ENCODE measurements at regions not wholly inside any gene's neighbourhood (a gene's known extent, or its start where the extent isn't known, plus 50 kb on each side); places are given as distances from the start of the nearest gene placed in this dataset.
"Not testable (repeated sequence)": the region's sequence is repeated elsewhere in the genome, so short reads cannot be mapped to it uniquely, and the experiment has no call there.

GRCh38 chr9:95783426-95783975 is 92.0 kb upstream of the ERCC6L2 start:
- peak overlapping the region; percentile 86 for H2BK15ac ChIP-seq (ENCODE audit: low read length)
- H4K91ac ChIP-seq (ENCODE audit: low read depth, low read length, poor library complexity) = peak overlapping the region; percentile 56
- H2BK5ac ChIP-seq (ENCODE audit: low read length) = no peak overlapping the region
- no CpG with 5 or more reads among the region's 17 CpGs for WGBS, 2 donors (ENCODE audit: extremely low coverage in 2 of 2, insufficient read length in 2 of 2, insufficient replicate concordance in 1 of 2)
- no peak overlapping the region for H3K27ac ChIP-seq (replicated peaks; ENCODE audit: low read length)
- peaks cover 6 to 17% of the 10 kb centered on the region in 2 donors for H3K4me1 ChIP-seq (ENCODE audit: control insufficient read depth in 2 of 2, insufficient read depth in 1 of 2, low read depth in 1 of 2, low read length in 2 of 2)
- no peaks in the 10 kb centered on the region for H3K27me3 ChIP-seq (ENCODE audit: control insufficient read depth in 3 of 3, insufficient read depth in 3 of 3, low read depth in 1 of 3, low read length in 3 of 3)
- no peak overlapping the region for H3K4me3 ChIP-seq (ENCODE audit: low read length in 2 of 2)
- H3K9me3 ChIP-seq (replicated peaks in 1 of 2; ENCODE audit: control insufficient read depth in 2 of 2, insufficient read depth in 1 of 2, low read depth in 1 of 2, low read length in 2 of 2) = no peaks in the 10 kb centered on the region
- H3K9ac ChIP-seq (ENCODE audit: low read depth, low read length, poor library complexity) = peak overlapping the region; percentile 25
- H2AK5ac ChIP-seq (ENCODE audit: low read depth, low read length) = peak overlapping the region; percentile 71
- H4K8ac ChIP-seq (ENCODE audit: low read depth, low read length) = no peak overlapping the region
- no peak overlapping the region for H3K4me2 ChIP-seq (ENCODE audit: insufficient read depth, low read length, poor library complexity, severe bottlenecking)
- no peak overlapping the region for H3K23ac ChIP-seq (ENCODE audit: low read depth, low read length, poor library complexity)
- H2BK12ac ChIP-seq (ENCODE audit: low read length) = peak overlapping the region; percentile 87
- peak overlapping the region; percentile 80 for H3K18ac ChIP-seq (ENCODE audit: low read length)
- no peak overlapping the region for H3K4ac ChIP-seq (ENCODE audit: low read length)
- no peak for DNase-seq (ENCODE audit: low spot score)
- H2BK120ac ChIP-seq (ENCODE audit: low read depth, low read length) = no peak overlapping the region
- H3K14ac ChIP-seq (ENCODE audit: low read length) = peak overlapping the region; percentile 33
- H3K79me1 ChIP-seq (ENCODE audit: low read depth, low read length) = no peaks in the 10 kb centered on the region
- no peak overlapping the region for H2AFZ ChIP-seq (ENCODE audit: low read length)
- H3K36me3 ChIP-seq (replicated peaks in 1 of 2; ENCODE audit: control insufficient read depth in 2 of 2, insufficient read depth in 2 of 2, low read length in 2 of 2) = no peaks in the 10 kb centered on the region

- Histone ChIP-seq H3K23ac (ENCODE audit: low read depth, low read length, poor library complexity) (no peak overlapping the region), H2BK15ac (ENCODE audit: low read length) (no peak overlapping the region), H3K79me1 (ENCODE audit: low read depth, low read length) (no peaks in the 10 kb centered on the region), H4K8ac (ENCODE audit: low read depth, low read length) (no peak overlapping the region), H3K36me3 (replicated peaks in 1 of 2; ENCODE audit: control insufficient read depth in 2 of 2, insufficient read depth in 2 of 2, low read length in 2 of 2) (no peaks in the 10 kb centered on the region), H2BK5ac (ENCODE audit: low read length) (no peak overlapping the region), H2AFZ (ENCODE audit: low read length) (no peak overlapping the region), H4K91ac (ENCODE audit: low read depth, low read length, poor library complexity) (no peak overlapping the region), H3K9ac (ENCODE audit: low read depth, low read length, poor library complexity) (no peak overlapping the region), H2AK5ac (ENCODE audit: low read depth, low read length) (no peak overlapping the region), H3K4me2 (ENCODE audit: insufficient read depth, low read length, poor library complexity, severe bottlenecking) (no peak overlapping the region), H3K27me3 (ENCODE audit: control insufficient read depth in 3 of 3, insufficient read depth in 3 of 3, low read depth in 1 of 3, low read length in 3 of 3) (no peaks in the 10 kb centered on the region), H2BK12ac (ENCODE audit: low read length) (peak overlapping the region; percentile 1), H3K14ac (ENCODE audit: low read length) (no peak overlapping the region), H3K9me3 (replicated peaks in 1 of 2; ENCODE audit: control insufficient read depth in 2 of 2, insufficient read depth in 1 of 2, low read depth in 1 of 2, low read length in 2 of 2) (no peaks in the 10 kb centered on the region), H3K18ac (ENCODE audit: low read length) (peak overlapping the region; percentile 2), H3K27ac (replicated peaks; ENCODE audit: low read length) (peak overlapping the region; percentile 34), H3K4me1 (ENCODE audit: control insufficient read depth in 2 of 2, insufficient read depth in 1 of 2, low read depth in 1 of 2, low read length in 2 of 2) (peaks cover 9 to 27% of the 10 kb centered on the region in 2 donors), H3K4me3 (ENCODE audit: low read length in 2 of 2) (no peak overlapping the region), H3K4ac (ENCODE audit: low read length) (no peak overlapping the region), H2BK120ac (ENCODE audit: low read depth, low read length) (no peak overlapping the region)
- no CpG with 5 or more reads among the region's 6 CpGs for WGBS, 2 donors (ENCODE audit: extremely low coverage in 2 of 2, insufficient read length in 2 of 2, insufficient replicate concordance in 1 of 2)
- DNase-seq (ENCODE audit: low spot score) = no peak
These were observed 94.7 kb upstream of the ERCC6L2 start for GRCh38 chr9:95780751-95781150.

- no peak overlapping the region for H3K4me3 ChIP-seq (ENCODE audit: low read length in 2 of 2)
- no peak overlapping the region for H3K23ac ChIP-seq (ENCODE audit: low read depth, low read length, poor library complexity)
- no peak overlapping the region for H3K18ac ChIP-seq (ENCODE audit: low read length)
- H3K9ac ChIP-seq (ENCODE audit: low read depth, low read length, poor library complexity) = no peak overlapping the region
- WGBS, 2 donors (ENCODE audit: extremely low coverage in 2 of 2, insufficient read length in 2 of 2, insufficient replicate concordance in 1 of 2) = no CpG with 5 or more reads among the region's 3 CpGs
- H3K79me1 ChIP-seq (ENCODE audit: low read depth, low read length) = no peaks in the 10 kb centered on the region
- no peak overlapping the region for H2BK12ac ChIP-seq (ENCODE audit: low read length)
- H4K8ac ChIP-seq (ENCODE audit: low read depth, low read length) = no peak overlapping the region
- H3K14ac ChIP-seq (ENCODE audit: low read length) = no peak overlapping the region
- H3K27me3 ChIP-seq (ENCODE audit: control insufficient read depth in 3 of 3, insufficient read depth in 3 of 3, low read depth in 1 of 3, low read length in 3 of 3) = no peaks in the 10 kb centered on the region
- no peak overlapping the region for H2BK5ac ChIP-seq (ENCODE audit: low read length)
- no peak overlapping the region for H3K4me2 ChIP-seq (ENCODE audit: insufficient read depth, low read length, poor library complexity, severe bottlenecking)
- H3K27ac ChIP-seq (replicated peaks; ENCODE audit: low read length) = no peak overlapping the region
- no peak overlapping the region for H2AK5ac ChIP-seq (ENCODE audit: low read depth, low read length)
- H3K4me1 ChIP-seq (ENCODE audit: control insufficient read depth in 2 of 2, insufficient read depth in 1 of 2, low read depth in 1 of 2, low read length in 2 of 2) = peaks cover 9 to 27% of the 10 kb centered on the region in 2 donors
- no peak overlapping the region for H4K91ac ChIP-seq (ENCODE audit: low read depth, low read length, poor library complexity)
- no peaks in the 10 kb centered on the region for H3K9me3 ChIP-seq (replicated peaks in 1 of 2; ENCODE audit: control insufficient read depth in 2 of 2, insufficient read depth in 1 of 2, low read depth in 1 of 2, low read length in 2 of 2)
- H3K36me3 ChIP-seq (replicated peaks in 1 of 2; ENCODE audit: control insufficient read depth in 2 of 2, insufficient read depth in 2 of 2, low read length in 2 of 2) = no peaks in the 10 kb centered on the region
- H2AFZ ChIP-seq (ENCODE audit: low read length) = peak overlapping the region; percentile 17
- H3K4ac ChIP-seq (ENCODE audit: low read length) = no peak overlapping the region
- H2BK15ac ChIP-seq (ENCODE audit: low read length) = no peak overlapping the region
- no peak overlapping the region for H2BK120ac ChIP-seq (ENCODE audit: low read depth, low read length)
- peak; percentile 48 for DNase-seq (ENCODE audit: low spot score)
These were observed 95.4 kb upstream of the ERCC6L2 start for GRCh38 chr9:95780121-95780520.

GRCh38 chr9:95779597-95779996 is 95.9 kb upstream of the ERCC6L2 start:
- not testable (repeated sequence) for H2BK120ac ChIP-seq (ENCODE audit: low read depth, low read length); H4K91ac ChIP-seq (ENCODE audit: low read depth, low read length, poor library complexity); DNase-seq (ENCODE audit: low spot score); H3K27ac ChIP-seq (replicated peaks; ENCODE audit: low read length); H3K18ac ChIP-seq (ENCODE audit: low read length); H3K27me3 ChIP-seq (ENCODE audit: control insufficient read depth in 3 of 3, insufficient read depth in 3 of 3, low read depth in 1 of 3, low read length in 3 of 3); H2AK5ac ChIP-seq (ENCODE audit: low read depth, low read length); H3K9ac ChIP-seq (ENCODE audit: low read depth, low read length, poor library complexity); H3K4me2 ChIP-seq (ENCODE audit: insufficient read depth, low read length, poor library complexity, severe bottlenecking); H3K14ac ChIP-seq (ENCODE audit: low read length); H3K4ac ChIP-seq (ENCODE audit: low read length); H4K8ac ChIP-seq (ENCODE audit: low read depth, low read length); H3K9me3 ChIP-seq (replicated peaks in 1 of 2; ENCODE audit: control insufficient read depth in 2 of 2, insufficient read depth in 1 of 2, low read depth in 1 of 2, low read length in 2 of 2); H3K23ac ChIP-seq (ENCODE audit: low read depth, low read length, poor library complexity); H3K79me1 ChIP-seq (ENCODE audit: low read depth, low read length); H2BK5ac ChIP-seq (ENCODE audit: low read length); H2BK15ac ChIP-seq (ENCODE audit: low read length); H2BK12ac ChIP-seq (ENCODE audit: low read length); H2AFZ ChIP-seq (ENCODE audit: low read length); H3K4me3 ChIP-seq (ENCODE audit: low read length in 2 of 2); H3K36me3 ChIP-seq (replicated peaks in 1 of 2; ENCODE audit: control insufficient read depth in 2 of 2, insufficient read depth in 2 of 2, low read length in 2 of 2)
- peaks cover 11 to 31% of the 10 kb centered on the region in 2 donors for H3K4me1 ChIP-seq (ENCODE audit: control insufficient read depth in 2 of 2, insufficient read depth in 1 of 2, low read depth in 1 of 2, low read length in 2 of 2)
- WGBS, 2 donors (ENCODE audit: extremely low coverage in 2 of 2, insufficient read length in 2 of 2, insufficient replicate concordance in 1 of 2) = no CpG with 5 or more reads among the region's 7 CpGs
